ENCODE measurements at regions not wholly inside any gene's neighbourhood (a gene's known extent, or its start where the extent isn't known, plus 50 kb on each side); places are given as distances from the start of the nearest gene placed in this dataset.

GRCh38 chr16:35187665-35188225, 1728.3 kb downstream of the TP53TG3F start:
- CTCF ChIA-PET = no interaction called here
- H3K9me3 Mint-ChIP-seq = peaks cover 61% of the 10 kb centered on the region
- TF ChIP-seq GABPB1 (CRISPR knock-in tag; IDR thresholded peaks at IDR 0.05) = no peak
- no peak for TF ChIP-seq MXD4 (CRISPR knock-in tag; IDR thresholded peaks at IDR 0.05; ENCODE audit: borderline replicate concordance)
- no peak for TF ChIP-seq MLX (CRISPR knock-in tag; IDR thresholded peaks at IDR 0.05)
- TF ChIP-seq NFE2L1 (CRISPR knock-in tag; IDR thresholded peaks at IDR 0.05) = no peak
- no peak for TF ChIP-seq CDX4 (CRISPR knock-in tag; IDR thresholded peaks at IDR 0.05; ENCODE audit: borderline replicate concordance)
- TF ChIP-seq HMGA2 (CRISPR knock-in tag; IDR thresholded peaks at IDR 0.05) = no peak
- TF ChIP-seq ELF4 (CRISPR knock-in tag; IDR thresholded peaks at IDR 0.05; ENCODE audit: low read depth) = no peak
- no peak for TF ChIP-seq TEAD1 (CRISPR knock-in tag; IDR thresholded peaks at IDR 0.05)
- TF ChIP-seq ZNF671 (CRISPR knock-in tag; IDR thresholded peaks at IDR 0.05) = no peak
- TF ChIP-seq PREB (CRISPR knock-in tag; IDR thresholded peaks at IDR 0.05; ENCODE audit: borderline replicate concordance) = no peak
- no peak for TF ChIP-seq JUN (CRISPR knock-in tag; IDR thresholded peaks at IDR 0.05)
- TF ChIP-seq JAZF1 (CRISPR knock-in tag; IDR thresholded peaks at IDR 0.05) = no peak
- no peak for TF ChIP-seq ZNF532 (CRISPR knock-in tag; IDR thresholded peaks at IDR 0.05; ENCODE audit: borderline replicate concordance)
- no peak for TF ChIP-seq ZNF232 (CRISPR knock-in tag; IDR thresholded peaks at IDR 0.05)
- TF ChIP-seq FOXP1 (CRISPR knock-in tag; IDR thresholded peaks at IDR 0.05; ENCODE audit: borderline replicate concordance) = no peak
- TF ChIP-seq ZNF396 (CRISPR knock-in tag; IDR thresholded peaks at IDR 0.05; ENCODE audit: borderline replicate concordance) = no peak
- TF ChIP-seq FOXK1 (CRISPR knock-in tag; IDR thresholded peaks at IDR 0.05) = no peak
- TF ChIP-seq SMAD3 (CRISPR knock-in tag; IDR thresholded peaks at IDR 0.05; ENCODE audit: borderline replicate concordance) = no peak
- TF ChIP-seq USF1 (CRISPR knock-in tag; IDR thresholded peaks at IDR 0.05) = no peak
- no peak for TF ChIP-seq IRF2 (CRISPR knock-in tag; IDR thresholded peaks at IDR 0.05; ENCODE audit: borderline replicate concordance, low read depth)

More at GRCh38 chr16:35187665-35188225, 1728.3 kb downstream of the TP53TG3F start:
- Mint-ChIP-seq H3K4me3 (no peak overlapping the region), H3K27me3 (ENCODE audit: low read depth) (peaks cover 12% of the 10 kb centered on the region), H3K36me3 (peaks cover 62% of the 10 kb centered on the region), H3K27ac (no peak overlapping the region), H3K4me1 (no peaks in the 10 kb centered on the region)
- DNase-seq (ENCODE audit: low spot score) (no peak), ATAC-seq (no peak)
- POLR2A ChIA-PET = no interaction called here

Data from WTC11 (cell line).